Muscle of arm (tissue), 1 donor: ENCODE measurements at regions not wholly inside any gene's neighbourhood (a gene's known extent, or its start where the extent isn't known, plus 50 kb on each side); places are given as distances from the start of the nearest gene placed in this dataset.
"Not testable (repeated sequence)": the region's sequence is repeated elsewhere in the genome, so short reads cannot be mapped to it uniquely, and the experiment has no call there.

ENCODE experiments used
- DNase-seq: peaks from one replicate; pipeline ENCODE4 v3.0.0-alpha.2; 2013

- DNase-seq = not testable (repeated sequence)
Measured at GRCh38 chr4:86527713-86528112, 66.4 kb upstream of the PTPN13 start.

GRCh38 chr4:86529436-86529835 is 64.7 kb upstream of the PTPN13 start:
- DNase-seq = no peak

- no peak for DNase-seq
Measured at GRCh38 chr4:86530183-86530582, 63.9 kb upstream of the PTPN13 start.

GRCh38 chr4:86531440-86531839 is 62.7 kb upstream of the PTPN13 start:
- no peak for DNase-seq

- DNase-seq = no peak
Measured at GRCh38 chr4:86532851-86533250, 61.3 kb upstream of the PTPN13 start.

- no peak for DNase-seq
Measured at GRCh38 chr4:86536151-86536550, 58.0 kb upstream of the PTPN13 start.

GRCh38 chr4:86542319-86543027 is 51.6 kb upstream of the PTPN13 start:
- DNase-seq = no peak

GRCh38 chr4:86543080-86543479 is 51.0 kb upstream of the PTPN13 start:
- DNase-seq = no peak

GRCh38 chr4:86543560-86544309 is 50.4 kb upstream of the PTPN13 start:
- DNase-seq = no peak

- DNase-seq = no peak
Measured at GRCh38 chr4:86544310-86544966, 49.7 kb upstream of the PTPN13 start.
